Spinal cord (tissue), 9 donors: ENCODE measurements at regions not wholly inside any gene's neighbourhood (a gene's known extent, or its start where the extent isn't known, plus 50 kb on each side); places are given as distances from the start of the nearest gene placed in this dataset.
"Not testable (repeated sequence)": the region's sequence is repeated elsewhere in the genome, so short reads cannot be mapped to it uniquely, and the experiment has no call there.

Experiments
- DNase-seq, 6 donors: peaks; one replicate each; pipeline versions ENCODE4 v3.0.0 to v3.0.0-alpha.2; 2013 to 2015; ENCODE audit warnings: low spot score in 6 of 6, low read depth in 4 of 6
- H3K27ac ChIP-seq: one replicate; pipeline ENCODE4 v1.5.1; 2013; ENCODE audit warnings: low read depth, low read length, control low read depth
- H3K27me3 ChIP-seq: one replicate; pipeline ENCODE4 v1.6.1; 2013; ENCODE audit warnings: low read length; ENCODE audit not compliant: control insufficient read depth, insufficient read depth
- H3K36me3 ChIP-seq: one replicate; pipeline ENCODE4 v1.6.1; 2013; ENCODE audit warnings: low read length; ENCODE audit not compliant: control insufficient read depth, insufficient read depth
- H3K4me1 ChIP-seq: one replicate; pipeline ENCODE4 v1.6.1; 2013; ENCODE audit warnings: low read length; ENCODE audit not compliant: control insufficient read depth, insufficient read depth
- H3K4me3 ChIP-seq: one replicate; pipeline ENCODE4 v1.5.1; 2013; ENCODE audit warnings: low read depth, low read length, control low read depth
- H3K9me3 ChIP-seq: one replicate; pipeline ENCODE4 v1.6.1; 2013; ENCODE audit warnings: low read length; ENCODE audit not compliant: control insufficient read depth, insufficient read depth
- WGBS: methylation state at CpG from one replicate; pipeline ENCODE4 v1.1.5; 2013; ENCODE audit warnings: missing lambda C conversion rate; ENCODE audit not compliant: insufficient coverage; 5-methylcytosine and 5-hydroxymethylcytosine counted together
- donor health status: healthy.

GRCh38 chr17:21501927-21502700 lies 126.0 kb downstream of the KCNJ12 start:
- not testable (repeated sequence) for H3K9me3 ChIP-seq, H3K4me1 ChIP-seq, H3K4me3 ChIP-seq, H3K36me3 ChIP-seq, H3K27me3 ChIP-seq, H3K27ac ChIP-seq
- peak in 2 of 6 donors; percentile 26 to 32 for DNase-seq
- 36% methylated on average over 12 of the region's 15 CpGs for WGBS

- WGBS: 91% methylated on average over 34 of the region's 37 CpGs
- Histone ChIP-seq H3K4me1 (peaks cover under 1% of the 10 kb centered on the region), H3K36me3 (no peaks in the 10 kb centered on the region), H3K27me3 (no peaks in the 10 kb centered on the region), H3K9me3 (no peaks in the 10 kb centered on the region), H3K4me3 (no peak overlapping the region), H3K27ac (no peak overlapping the region)
- no peak for DNase-seq
These were observed 130.0 kb downstream of the KCNJ12 start for GRCh38 chr17:21505819-21506815.

GRCh38 chr17:21507806-21508205 lies 131.6 kb downstream of the KCNJ12 start:
- not testable (repeated sequence) for H3K27ac ChIP-seq, H3K9me3 ChIP-seq, H3K36me3 ChIP-seq, H3K27me3 ChIP-seq, DNase-seq, H3K4me3 ChIP-seq
- peaks cover 13% of the 10 kb centered on the region for H3K4me1 ChIP-seq
- no CpG with 5 or more reads among the region's 4 CpGs for WGBS

- WGBS: 86% methylated on average over 1 of the region's 2 CpGs
- H3K27ac ChIP-seq: no peak overlapping the region
- no peaks in the 10 kb centered on the region for H3K27me3 ChIP-seq
- no peaks in the 10 kb centered on the region for H3K36me3 ChIP-seq
- no peaks in the 10 kb centered on the region for H3K9me3 ChIP-seq
- H3K4me3 ChIP-seq: no peak overlapping the region
- no peak for DNase-seq
- peaks cover 16% of the 10 kb centered on the region for H3K4me1 ChIP-seq
These were observed 132.1 kb downstream of the KCNJ12 start for GRCh38 chr17:21508211-21508610.

GRCh38 chr17:21509356-21509755 lies 133.2 kb downstream of the KCNJ12 start:
- not testable (repeated sequence) for H3K27me3 ChIP-seq, H3K27ac ChIP-seq, H3K9me3 ChIP-seq, DNase-seq, H3K4me3 ChIP-seq, H3K36me3 ChIP-seq
- WGBS: 60% methylated on average over 1 of the region's 1 CpG
- H3K4me1 ChIP-seq: peaks cover 16% of the 10 kb centered on the region

GRCh38 chr17:21510686-21511362 lies 134.7 kb downstream of the KCNJ12 start:
- no peaks in the 10 kb centered on the region for H3K27me3 ChIP-seq
- H3K9me3 ChIP-seq: no peaks in the 10 kb centered on the region
- H3K36me3 ChIP-seq: no peaks in the 10 kb centered on the region
- DNase-seq: peak in 1 of 6 donors; percentile 44
- H3K4me1 ChIP-seq: peaks cover 16% of the 10 kb centered on the region
- H3K27ac ChIP-seq: peak overlapping the region; percentile 57
- 40% methylated on average over 6 of the region's 14 CpGs for WGBS
- H3K4me3 ChIP-seq: peak overlapping the region; percentile 47

- 4% methylated on average over 73 of the region's 78 CpGs for WGBS
These were observed 135.4 kb downstream of the KCNJ12 start for GRCh38 chr17:21511363-21512195.

GRCh38 chr17:21512307-21513011 lies 136.3 kb downstream of the KCNJ12 start:
- WGBS: 51% methylated on average over 12 of the region's 18 CpGs
- Histone ChIP-seq H3K36me3 (no peaks in the 10 kb centered on the region), H3K4me1 (peaks cover 16% of the 10 kb centered on the region), H3K27ac (no peak overlapping the region), H3K9me3 (no peaks in the 10 kb centered on the region), H3K27me3 (no peaks in the 10 kb centered on the region), H3K4me3 (no peak overlapping the region)
- peak in 1 of 6 donors; percentile 22 for DNase-seq

More at GRCh38 chr17:21511363-21512195, 135.4 kb downstream of the KCNJ12 start:
- H3K4me3 ChIP-seq: peak overlapping the region; percentile 47
- H3K36me3 ChIP-seq: no peaks in the 10 kb centered on the region
- H3K27me3 ChIP-seq: no peaks in the 10 kb centered on the region
- H3K4me1 ChIP-seq: peaks cover 16% of the 10 kb centered on the region
- peak; percentile 50 to 93 (median 73) for DNase-seq
- H3K27ac ChIP-seq: peak overlapping the region; percentile 57
- H3K9me3 ChIP-seq: no peaks in the 10 kb centered on the region
